Stomach smooth muscle (tissue), 2 donors: ENCODE measurements at regions not wholly inside any gene's neighbourhood (a gene's known extent, or its start where the extent isn't known, plus 50 kb on each side); places are given as distances from the start of the nearest gene placed in this dataset.

ENCODE experiments used
- H3K27ac ChIP-seq: one replicate; pipeline ENCODE4 v1.7.0; 2013; ENCODE audit warnings: mild to moderate bottlenecking, low read length, inconsistent platforms
- H3K27me3 ChIP-seq, 2 donors: one replicate each; pipeline ENCODE4 v1.7.0; 2013; ENCODE audit warnings: low read length in 2 of 2; ENCODE audit not compliant: insufficient read depth in 2 of 2, control insufficient read depth in 1 of 2
- H3K36me3 ChIP-seq, 2 donors: one replicate each; pipeline ENCODE4 v1.7.0; 2013; ENCODE audit warnings: low read length in 2 of 2; ENCODE audit not compliant: control insufficient read depth in 2 of 2, insufficient read depth in 2 of 2
- H3K4me1 ChIP-seq: one replicate; pipeline ENCODE4 v1.7.0; 2013; ENCODE audit warnings: low read length; ENCODE audit not compliant: control insufficient read depth, insufficient read depth
- H3K4me3 ChIP-seq, 2 donors: one replicate each; pipeline ENCODE4 v1.7.0; 2013; ENCODE audit warnings: low read length in 2 of 2
- H3K9ac ChIP-seq, 2 donors: one replicate each; pipeline ENCODE4 v1.7.0; 2013; ENCODE audit warnings: low read length in 2 of 2, mild to moderate bottlenecking in 1 of 2
- H3K9me3 ChIP-seq, 2 donors: one replicate each; pipeline ENCODE4 v1.7.0; 2013; ENCODE audit warnings: low read length in 2 of 2; ENCODE audit not compliant: control insufficient read depth in 2 of 2
- donor health status: healthy.
- donor health status: Pancreatic carcinoma.

DNA sequence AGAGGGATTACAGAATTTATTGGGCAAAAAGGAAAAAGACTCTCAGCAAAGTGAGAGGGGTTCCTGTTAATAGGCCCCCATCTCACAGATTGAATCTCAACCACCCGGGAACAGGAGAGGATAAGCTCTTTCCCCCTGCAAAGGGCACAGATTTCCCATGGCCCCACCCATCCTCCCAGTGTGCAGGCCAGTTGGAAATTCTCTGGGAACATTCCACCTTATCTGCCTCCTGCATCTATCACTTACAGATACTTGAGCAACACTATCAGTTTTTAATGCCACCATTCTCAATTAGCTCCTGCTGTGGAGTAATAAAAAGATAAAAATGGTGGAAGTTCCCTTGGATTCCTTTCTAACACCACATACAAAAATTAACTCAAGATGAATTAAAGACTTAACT is 350.0 kb upstream of the BCHE start:
- Histone ChIP-seq H3K36me3 (no peaks in the 10 kb centered on the region), H3K27ac (no peak overlapping the region), H3K27me3 (no peaks in the 10 kb centered on the region), H3K9me3 (no peaks in the 10 kb centered on the region), H3K4me1 (no peaks in the 10 kb centered on the region), H3K9ac (no peak overlapping the region), H3K4me3 (no peak overlapping the region)

DNA sequence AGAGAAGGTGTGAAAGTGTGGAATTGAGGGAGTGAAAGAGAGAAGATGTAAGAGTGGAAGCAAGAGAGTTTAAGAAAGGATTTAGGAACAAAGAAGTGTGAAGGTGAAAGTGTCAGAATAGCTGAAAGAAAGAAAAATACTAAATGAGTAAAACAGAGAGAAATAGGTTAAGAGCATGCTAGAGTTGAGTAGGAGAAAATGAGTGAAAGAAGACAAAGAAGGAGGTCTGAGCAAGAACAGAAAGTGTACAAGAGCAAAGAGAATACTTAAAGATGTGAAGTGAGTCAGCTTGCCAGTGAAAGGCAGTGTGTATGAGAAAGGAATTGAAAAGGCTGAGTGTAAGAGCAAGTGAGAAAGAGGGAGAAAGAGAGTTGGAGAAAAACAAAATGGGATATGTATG is 348.8 kb upstream of the BCHE start:
- H3K9ac ChIP-seq = no peak overlapping the region
- H3K4me3 ChIP-seq = no peak overlapping the region
- no peaks in the 10 kb centered on the region for H3K27me3 ChIP-seq
- H3K36me3 ChIP-seq = no peaks in the 10 kb centered on the region
- H3K27ac ChIP-seq = no peak overlapping the region
- H3K9me3 ChIP-seq = no peaks in the 10 kb centered on the region
- no peaks in the 10 kb centered on the region for H3K4me1 ChIP-seq

DNA sequence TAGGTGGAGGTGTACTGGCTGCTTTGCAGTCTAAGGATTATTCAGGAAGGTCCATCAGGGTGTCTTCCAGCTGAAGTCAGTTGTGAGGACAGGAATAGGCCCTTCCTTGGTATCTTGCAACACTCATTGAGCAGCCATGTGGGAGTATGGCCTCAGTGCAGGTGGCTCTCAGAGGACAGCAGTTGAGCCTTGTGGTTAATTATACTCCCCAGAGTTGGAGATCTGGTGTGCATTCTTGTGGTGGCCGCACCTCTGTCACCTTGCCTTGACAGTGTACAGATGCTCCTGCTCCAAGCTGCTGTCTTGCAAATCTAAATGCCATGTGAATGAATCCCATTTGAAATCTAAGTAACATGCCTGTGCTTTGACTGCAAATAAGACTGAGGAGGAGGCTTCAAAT is 339.9 kb upstream of the BCHE start:
- no peaks in the 10 kb centered on the region for H3K36me3 ChIP-seq
- H3K4me3 ChIP-seq = no peak overlapping the region
- H3K27ac ChIP-seq = no peak overlapping the region
- H3K9me3 ChIP-seq = no peaks in the 10 kb centered on the region
- H3K9ac ChIP-seq = no peak overlapping the region
- no peaks in the 10 kb centered on the region for H3K4me1 ChIP-seq
- no peaks in the 10 kb centered on the region for H3K27me3 ChIP-seq

DNA sequence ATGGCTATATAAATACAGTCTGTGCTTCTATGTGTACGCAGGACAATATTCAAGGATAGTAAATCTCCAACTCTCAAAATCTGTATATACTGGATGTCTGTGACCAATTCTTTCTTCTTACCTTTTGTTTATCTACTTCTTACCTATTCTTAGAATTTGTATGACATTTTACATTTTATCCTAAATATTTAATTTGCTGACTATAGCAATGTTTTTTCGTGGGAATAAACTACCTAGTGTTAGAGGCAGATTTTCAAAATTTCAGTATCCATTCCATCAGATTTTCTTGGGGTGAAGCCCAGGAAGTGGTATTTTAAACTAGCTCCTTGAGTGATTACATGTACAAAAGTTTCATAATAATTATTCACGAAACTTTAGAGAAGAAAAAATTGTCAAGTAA is 334.5 kb upstream of the BCHE start:
- no peak overlapping the region for H3K9ac ChIP-seq
- no peak overlapping the region for H3K27ac ChIP-seq

DNA sequence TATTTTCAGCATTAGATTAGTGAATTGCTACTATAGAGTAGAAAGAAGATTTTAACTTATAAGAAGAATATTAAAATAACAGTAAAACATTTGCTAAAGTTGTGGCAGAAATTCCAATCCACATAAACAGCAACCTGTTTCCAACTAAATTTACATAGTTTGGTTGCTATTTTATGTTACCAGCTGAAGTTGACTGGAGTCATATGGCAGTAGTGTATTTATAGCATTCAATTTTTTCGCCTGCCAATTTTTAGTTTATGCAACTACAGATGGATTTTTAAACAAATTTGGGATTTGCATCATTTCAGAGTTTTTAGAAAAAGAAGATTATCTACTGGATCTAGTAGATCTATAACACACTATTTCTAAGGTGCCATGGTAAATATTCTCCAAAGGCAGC is 332.5 kb upstream of the BCHE start:
- H3K27ac ChIP-seq = no peak overlapping the region
- no peaks in the 10 kb centered on the region for H3K9me3 ChIP-seq
- H3K9ac ChIP-seq = no peak overlapping the region
- H3K4me3 ChIP-seq = no peak overlapping the region
- no peaks in the 10 kb centered on the region for H3K27me3 ChIP-seq
- H3K36me3 ChIP-seq = no peaks in the 10 kb centered on the region
- no peaks in the 10 kb centered on the region for H3K4me1 ChIP-seq

More for the DNA sequence above, 334.5 kb upstream of the BCHE start:
- Histone ChIP-seq H3K4me1 (no peaks in the 10 kb centered on the region), H3K36me3 (no peaks in the 10 kb centered on the region), H3K9me3 (no peaks in the 10 kb centered on the region), H3K27me3 (no peaks in the 10 kb centered on the region), H3K4me3 (no peak overlapping the region)

DNA sequence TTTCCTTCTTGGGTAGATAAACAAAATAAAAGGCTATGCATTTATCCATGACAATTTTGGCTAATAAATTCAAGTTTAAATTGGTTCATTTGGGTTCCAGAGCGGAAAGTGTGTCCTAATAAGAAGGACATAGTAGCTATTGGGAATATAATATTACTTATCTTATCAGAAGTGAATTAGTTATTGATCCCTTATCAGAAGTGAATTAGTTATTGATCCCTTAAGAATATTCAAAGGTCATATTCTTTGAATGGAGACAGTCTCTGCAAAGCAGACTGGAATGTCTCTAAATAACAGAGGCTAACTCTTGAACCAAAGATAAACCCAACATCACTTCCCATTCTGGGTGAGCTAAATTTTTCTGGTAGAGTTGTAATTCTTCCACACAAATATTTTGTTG is 290.7 kb upstream of the BCHE start:
- no peaks in the 10 kb centered on the region for H3K27me3 ChIP-seq
- H3K27ac ChIP-seq = no peak overlapping the region
- H3K9me3 ChIP-seq = peaks cover 0 to 3% of the 10 kb centered on the region in 2 donors
- no peaks in the 10 kb centered on the region for H3K4me1 ChIP-seq
- no peak overlapping the region for H3K4me3 ChIP-seq
- H3K36me3 ChIP-seq = no peaks in the 10 kb centered on the region
- H3K9ac ChIP-seq = no peak overlapping the region

DNA sequence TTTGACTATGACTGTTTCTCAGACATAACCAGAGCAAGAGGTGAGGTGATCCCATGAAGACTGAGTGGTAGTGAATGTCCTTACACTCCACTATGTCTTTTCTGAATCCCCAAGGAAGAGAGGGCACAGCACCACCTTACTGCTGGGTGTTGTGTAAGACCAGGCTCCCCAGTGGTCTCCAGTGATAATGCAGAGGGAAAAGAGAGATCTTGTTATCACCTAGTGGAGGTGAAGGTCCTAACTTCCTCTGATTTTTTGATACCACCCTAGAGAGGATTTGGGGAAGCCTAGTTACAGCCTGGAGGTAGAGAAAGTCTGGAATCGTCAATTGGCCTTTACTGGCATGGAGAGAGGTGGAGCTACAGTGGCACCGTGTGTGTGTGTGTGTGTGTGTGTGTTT is 288.0 kb upstream of the BCHE start:
- Histone ChIP-seq H3K36me3 (no peaks in the 10 kb centered on the region), H3K4me3 (no peak overlapping the region), H3K4me1 (no peaks in the 10 kb centered on the region), H3K9me3 (no peaks in the 10 kb centered on the region), H3K27me3 (no peaks in the 10 kb centered on the region), H3K27ac (no peak overlapping the region), H3K9ac (no peak overlapping the region)

DNA sequence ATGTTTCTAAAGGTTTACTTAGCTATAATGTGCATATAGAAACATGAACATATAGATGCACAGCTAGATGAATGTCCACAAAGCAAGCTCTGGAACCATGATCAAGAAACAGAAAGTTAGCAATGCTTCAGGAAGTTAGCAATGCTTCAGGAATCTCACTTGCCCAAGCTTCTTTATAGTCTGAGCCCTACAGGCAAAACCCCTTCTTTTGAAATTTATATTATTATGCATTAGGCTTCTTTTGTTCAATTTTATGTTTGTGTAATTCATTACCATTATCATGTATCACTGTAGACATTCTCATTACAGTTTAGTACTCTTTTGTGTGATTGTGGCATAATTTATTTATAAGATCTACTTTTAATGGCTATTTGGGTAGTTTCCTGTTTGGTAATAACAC is 286.4 kb upstream of the BCHE start:
- H3K9me3 ChIP-seq = no peaks in the 10 kb centered on the region
- no peak overlapping the region for H3K4me3 ChIP-seq
- H3K27me3 ChIP-seq = no peaks in the 10 kb centered on the region
- no peak overlapping the region for H3K27ac ChIP-seq
- H3K4me1 ChIP-seq = no peaks in the 10 kb centered on the region
- no peaks in the 10 kb centered on the region for H3K36me3 ChIP-seq
- no peak overlapping the region for H3K9ac ChIP-seq

DNA sequence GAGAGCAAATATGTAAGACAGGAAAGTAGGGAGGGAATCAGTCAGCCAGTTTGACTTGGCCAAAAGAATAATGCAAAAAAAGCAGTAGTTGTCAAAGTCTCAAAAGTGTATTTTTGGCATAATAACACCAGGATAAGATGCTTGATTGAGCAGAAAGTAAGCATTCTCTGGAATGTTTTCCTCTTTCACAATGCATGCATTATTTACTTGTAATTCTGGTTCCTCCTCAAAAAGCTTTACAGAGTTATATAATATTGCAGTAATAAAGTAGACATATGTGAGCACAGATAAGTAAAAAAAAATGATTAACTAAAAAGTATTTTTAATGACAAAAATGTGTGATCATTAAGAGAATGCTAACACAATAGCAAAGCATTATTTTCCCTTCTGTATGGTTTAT is 285.9 kb upstream of the BCHE start:
- no peak overlapping the region for H3K9ac ChIP-seq
- H3K36me3 ChIP-seq = no peaks in the 10 kb centered on the region
- no peaks in the 10 kb centered on the region for H3K27me3 ChIP-seq
- no peak overlapping the region for H3K4me3 ChIP-seq
- no peak overlapping the region for H3K27ac ChIP-seq
- no peaks in the 10 kb centered on the region for H3K4me1 ChIP-seq
- H3K9me3 ChIP-seq = no peaks in the 10 kb centered on the region

DNA sequence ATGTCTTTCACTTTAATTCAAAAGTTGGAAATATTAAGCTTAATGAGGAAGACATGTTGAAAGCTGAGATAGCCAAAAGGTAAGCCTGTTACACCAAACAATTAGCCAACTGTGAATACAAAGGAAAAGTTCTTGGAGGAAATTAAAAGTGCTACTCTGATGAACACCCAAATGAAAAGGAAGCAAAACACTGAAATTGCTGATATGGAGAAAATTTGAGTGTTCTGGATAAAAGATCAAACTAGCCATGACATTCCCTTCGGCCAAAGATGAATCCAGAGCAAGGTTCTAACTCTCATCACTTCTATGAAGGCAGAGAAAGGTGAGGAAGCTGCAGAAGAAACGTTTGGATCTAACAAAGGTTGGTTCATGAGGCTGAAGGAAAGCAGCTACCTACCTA is 280.8 kb upstream of the BCHE start:
- H3K4me1 ChIP-seq = no peaks in the 10 kb centered on the region
- no peak overlapping the region for H3K4me3 ChIP-seq
- no peaks in the 10 kb centered on the region for H3K36me3 ChIP-seq
- no peaks in the 10 kb centered on the region for H3K9me3 ChIP-seq
- no peak overlapping the region for H3K9ac ChIP-seq
- no peak overlapping the region for H3K27ac ChIP-seq
- no peaks in the 10 kb centered on the region for H3K27me3 ChIP-seq

DNA sequence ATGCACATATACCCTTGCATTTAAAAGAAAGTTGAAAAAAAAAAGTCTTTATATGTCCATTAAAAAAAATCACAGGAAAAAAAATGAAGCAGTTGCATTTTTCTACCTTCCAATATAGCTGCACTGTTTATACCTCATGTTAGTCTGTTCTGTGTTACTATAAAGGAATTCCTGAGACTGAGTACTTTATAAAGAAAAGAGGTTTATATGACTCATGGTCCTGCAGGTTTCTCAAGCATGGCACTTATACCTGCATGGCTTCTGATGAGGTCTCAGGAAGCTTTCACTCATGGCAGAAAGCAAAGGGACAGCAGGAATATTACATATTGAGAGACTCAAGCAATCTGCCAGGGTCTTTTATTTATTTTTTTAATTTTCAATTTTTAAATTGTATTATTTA is 277.2 kb upstream of the BCHE start:
- H3K9me3 ChIP-seq = no peaks in the 10 kb centered on the region
- H3K27me3 ChIP-seq = no peaks in the 10 kb centered on the region
- H3K4me3 ChIP-seq = no peak overlapping the region
- no peaks in the 10 kb centered on the region for H3K4me1 ChIP-seq
- H3K27ac ChIP-seq = no peak overlapping the region
- no peak overlapping the region for H3K9ac ChIP-seq
- no peaks in the 10 kb centered on the region for H3K36me3 ChIP-seq

DNA sequence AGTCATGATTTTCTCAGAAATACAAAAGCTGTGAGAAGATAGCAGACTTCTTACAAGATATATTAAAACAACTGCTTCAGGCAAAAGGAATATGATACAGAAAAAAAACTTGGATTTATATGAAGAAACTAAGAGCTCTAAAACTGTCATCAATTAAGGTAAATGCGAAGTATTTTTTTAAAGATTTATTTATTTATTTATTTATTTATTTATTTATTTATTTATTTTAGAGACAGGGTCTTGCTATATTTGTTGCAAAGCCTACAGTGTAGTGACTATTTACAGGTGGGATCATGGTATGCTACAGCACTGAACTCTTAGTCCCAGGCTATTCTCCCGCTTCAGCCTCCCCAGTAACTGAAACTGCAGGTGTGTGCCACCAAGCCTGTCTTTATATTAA is 274.3 kb upstream of the BCHE start:
- H3K36me3 ChIP-seq = no peaks in the 10 kb centered on the region
- H3K27ac ChIP-seq = no peak overlapping the region
- no peak overlapping the region for H3K4me3 ChIP-seq
- no peaks in the 10 kb centered on the region for H3K27me3 ChIP-seq
- H3K9ac ChIP-seq = no peak overlapping the region
- no peaks in the 10 kb centered on the region for H3K4me1 ChIP-seq
- H3K9me3 ChIP-seq = no peaks in the 10 kb centered on the region
